SK-N-MC (cell line): ENCODE measurements at regions not wholly inside any gene's neighbourhood (a gene's known extent, or its start where the extent isn't known, plus 50 kb on each side); places are given as distances from the start of the nearest gene placed in this dataset.
"Not testable (repeated sequence)": the region's sequence is repeated elsewhere in the genome, so short reads cannot be mapped to it uniquely, and the experiment has no call there.

Source experiments
- DNase-seq: peaks from one replicate; pipeline ENCODE4 v3.0.0-alpha.2; 2011; ENCODE audit warnings: low read depth, low spot score
- H3K27ac ChIP-seq: fragments of 200-600 bp; sonication (generic); 2 replicates; pipeline ENCODE4 v1.5.1; 2016; ENCODE audit warnings: mixed run types
- H3K36me3 ChIP-seq: fragments of 200-600 bp; sonication (generic); 2 replicates; pipeline ENCODE4 v1.6.1; 2017; ENCODE audit warnings: antibody characterized with exemption, low read length, mixed read lengths; ENCODE audit not compliant: insufficient read depth
- H3K4me3 ChIP-seq: fragments of 200-600 bp; sonication (generic); 2 replicates; pipeline ENCODE4 v1.5.1; 2016
- H3K9ac ChIP-seq: fragments of 200-600 bp; sonication (generic); 2 replicates; pipeline ENCODE4 v1.8.0; 2017; ENCODE audit warnings: mixed run types, mixed read lengths; ENCODE audit not compliant: insufficient read length
- H3K9me3 ChIP-seq: fragments of 200-600 bp; sonication (generic); 2 replicates; pipeline ENCODE4 v1.6.1; 2017; ENCODE audit warnings: low read depth, mild to moderate bottlenecking, antibody characterized with exemption, low read length, moderate library complexity, mixed read lengths
- EZH2 ChIP-seq: fragments of 200-600 bp; sonication (generic); IDR thresholded peaks from one replicate; pipeline ENCODE4 v1.6.1; 2017; ENCODE audit warnings: antibody characterized with exemption
- FOXP2 ChIP-seq: optimal IDR thresholded peaks from 2 replicates; pipeline ENCODE3; 2011; ENCODE audit warnings: mild to moderate bottlenecking, moderate library complexity; ENCODE audit not compliant: insufficient read depth; ENCODE audit errors: extremely low read length, control extremely low read depth
- POLR2AphosphoS5 ChIP-seq: IDR thresholded peaks from 2 replicates; pipeline ENCODE4 v1.6.1; 2012; ENCODE audit warnings: mild to moderate bottlenecking, low read depth, low read length, borderline replicate concordance

GRCh38 chr10:51005551-51005950 lies 68.7 kb upstream of the PRKG1 start:
- TF ChIP-seq POLR2AphosphoS5, result no peak
- TF ChIP-seq FOXP2, result no peak
- TF ChIP-seq EZH2, result no peak
- no peak overlapping the region for H3K9ac ChIP-seq
- H3K27ac ChIP-seq, result no peak overlapping the region
- H3K4me3 ChIP-seq, result no peak overlapping the region
- H3K9me3 ChIP-seq, result no peaks in the 10 kb centered on the region
- DNase-seq, result no peak
- H3K36me3 ChIP-seq, result no peaks in the 10 kb centered on the region

- TF ChIP-seq FOXP2, result no peak
- no peak for TF ChIP-seq POLR2AphosphoS5
- TF ChIP-seq EZH2, result no peak
These were observed 67.6 kb upstream of the PRKG1 start for GRCh38 chr10:51006686-51007085.

GRCh38 chr10:51007781-51008180 lies 66.5 kb upstream of the PRKG1 start:
- no peak overlapping the region for H3K9ac ChIP-seq
- H3K4me3 ChIP-seq, result no peak overlapping the region
- TF ChIP-seq FOXP2 (no peak), POLR2AphosphoS5 (no peak), EZH2 (no peak)
- no peaks in the 10 kb centered on the region for H3K9me3 ChIP-seq
- no peak overlapping the region for H3K27ac ChIP-seq
- no peak for DNase-seq
- no peaks in the 10 kb centered on the region for H3K36me3 ChIP-seq

More at GRCh38 chr10:51006686-51007085, 67.6 kb upstream of the PRKG1 start:
- Histone ChIP-seq H3K27ac (no peak overlapping the region), H3K4me3 (no peak overlapping the region), H3K9me3 (no peaks in the 10 kb centered on the region), H3K36me3 (no peaks in the 10 kb centered on the region), H3K9ac (no peak overlapping the region)
- DNase-seq, result no peak

GRCh38 chr10:51008346-51008745 lies 65.9 kb upstream of the PRKG1 start:
- no peak overlapping the region for H3K27ac ChIP-seq
- DNase-seq, result no peak
- TF ChIP-seq POLR2AphosphoS5, result no peak
- TF ChIP-seq FOXP2, result no peak
- no peak for TF ChIP-seq EZH2
- H3K9me3 ChIP-seq, result no peaks in the 10 kb centered on the region
- H3K9ac ChIP-seq, result no peak overlapping the region
- no peaks in the 10 kb centered on the region for H3K36me3 ChIP-seq
- H3K4me3 ChIP-seq, result no peak overlapping the region

- H3K9me3 ChIP-seq, result no peaks in the 10 kb centered on the region
- DNase-seq, result no peak
These were observed 63.3 kb upstream of the PRKG1 start for GRCh38 chr10:51010977-51011376.

GRCh38 chr10:51012073-51012472 lies 62.2 kb upstream of the PRKG1 start:
- no peak for DNase-seq
- Histone ChIP-seq H3K9ac (no peak overlapping the region), H3K9me3 (no peaks in the 10 kb centered on the region), H3K27ac (no peak overlapping the region), H3K4me3 (no peak overlapping the region), H3K36me3 (no peaks in the 10 kb centered on the region)
- TF ChIP-seq EZH2, result no peak

More at GRCh38 chr10:51010977-51011376, 63.3 kb upstream of the PRKG1 start:
- Histone ChIP-seq H3K9ac (no peak overlapping the region), H3K27ac (no peak overlapping the region), H3K36me3 (no peaks in the 10 kb centered on the region), H3K4me3 (no peak overlapping the region)
- TF ChIP-seq POLR2AphosphoS5 (no peak), FOXP2 (no peak), EZH2 (no peak)

- H3K27ac ChIP-seq, result no peak overlapping the region
- TF ChIP-seq FOXP2 (no peak), EZH2 (no peak), POLR2AphosphoS5 (no peak)
- no peak overlapping the region for H3K9ac ChIP-seq
- no peak for DNase-seq
- H3K4me3 ChIP-seq, result no peak overlapping the region
- H3K36me3 ChIP-seq, result no peaks in the 10 kb centered on the region
- H3K9me3 ChIP-seq, result no peaks in the 10 kb centered on the region
These were observed 59.5 kb upstream of the PRKG1 start for GRCh38 chr10:51014680-51015389.

- H3K9me3 ChIP-seq, DNase-seq, H3K4me3 ChIP-seq, H3K9ac ChIP-seq, H3K27ac ChIP-seq, H3K36me3 ChIP-seq: not testable (repeated sequence)
These were observed 58.9 kb upstream of the PRKG1 start for GRCh38 chr10:51015390-51015754.

- Histone ChIP-seq H3K4me3 (no peak overlapping the region), H3K9ac (no peak overlapping the region), H3K9me3 (no peaks in the 10 kb centered on the region), H3K36me3 (no peaks in the 10 kb centered on the region), H3K27ac (no peak overlapping the region)
- DNase-seq, result no peak
- TF ChIP-seq EZH2 (no peak), FOXP2 (no peak), POLR2AphosphoS5 (no peak)
These were observed 54.1 kb upstream of the PRKG1 start for GRCh38 chr10:51020200-51020599.
